ENCODE measurements at regions not wholly inside any gene's neighbourhood (a gene's known extent, or its start where the extent isn't known, plus 50 kb on each side); places are given as distances from the start of the nearest gene placed in this dataset.
A peak's percentile ranks its signal among the peaks of the same experiment; 100 is the strongest.

DNA sequence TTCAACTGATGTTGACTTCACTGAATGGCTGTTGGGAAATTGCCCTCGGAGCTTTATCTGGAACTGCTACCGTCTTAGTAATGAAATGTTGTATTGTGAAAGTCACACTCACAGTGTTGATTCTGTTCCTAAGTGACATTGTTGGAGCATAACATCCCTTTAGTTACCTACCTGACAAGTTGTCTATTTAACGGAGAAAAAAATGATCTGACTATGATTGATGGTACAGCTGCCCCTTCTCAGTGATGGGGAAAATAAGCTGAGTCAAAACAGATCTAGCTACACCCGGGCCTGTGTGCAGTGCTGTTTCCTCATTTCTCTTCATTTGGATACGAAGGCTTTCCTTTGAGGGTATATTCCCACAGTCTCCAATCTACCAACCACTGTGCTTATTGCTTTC lies 472.3 kb upstream of the BRINP3 start:
- H3K9ac ChIP-seq (ENCODE audit: insufficient read depth, low read depth, low read length), result no peak overlapping the region
- H3K4me2 ChIP-seq (ENCODE audit: low read depth, low read length), result no peak overlapping the region
- no peaks in the 10 kb centered on the region for H3K4me1 ChIP-seq (ENCODE audit: insufficient read depth, low read length)
- no TSS peak for BruUV-seq (replicated peaks)
- WGBS (ENCODE audit: low lambda C conversion rate), result 0% methylated on average over 5 of the region's 5 CpGs
- ATAC-seq (no peak), FAIRE-seq (no peak), DNase-seq (ENCODE audit: low spot score) (peak; percentile 2)
- TF ChIP-seq ATF7-NPFF (CRISPR knock-in tag; IDR thresholded peaks at IDR 0.05; ENCODE audit: low read depth) (no peak), ZNF841 (CRISPR knock-in tag; IDR thresholded peaks at IDR 0.05; ENCODE audit: borderline replicate concordance) (no peak), ZKSCAN5 (CRISPR knock-in tag; IDR thresholded peaks at IDR 0.05) (no peak), HDAC6 (IDR thresholded peaks at IDR 0.05; ENCODE audit: low read depth, low read length) (no peak), ZNF326 (CRISPR knock-in tag; IDR thresholded peaks at IDR 0.05; ENCODE audit: borderline replicate concordance) (no peak), ZNF788 (CRISPR knock-in tag; IDR thresholded peaks at IDR 0.05; ENCODE audit: borderline replicate concordance) (no peak), ZBTB21 (CRISPR knock-in tag; IDR thresholded peaks at IDR 0.05) (no peak), WIZ (CRISPR knock-in tag; IDR thresholded peaks at IDR 0.05) (no peak), MED13 (CRISPR knock-in tag; IDR thresholded peaks at IDR 0.05) (no peak), CBX2 (IDR thresholded peaks at IDR 0.05; ENCODE audit: low read depth, low read length) (no peak), CBX2 (CRISPR knock-in tag; IDR thresholded peaks at IDR 0.05; ENCODE audit: low read depth) (no peak)
- TF ChIP-seq, protein P1, sequence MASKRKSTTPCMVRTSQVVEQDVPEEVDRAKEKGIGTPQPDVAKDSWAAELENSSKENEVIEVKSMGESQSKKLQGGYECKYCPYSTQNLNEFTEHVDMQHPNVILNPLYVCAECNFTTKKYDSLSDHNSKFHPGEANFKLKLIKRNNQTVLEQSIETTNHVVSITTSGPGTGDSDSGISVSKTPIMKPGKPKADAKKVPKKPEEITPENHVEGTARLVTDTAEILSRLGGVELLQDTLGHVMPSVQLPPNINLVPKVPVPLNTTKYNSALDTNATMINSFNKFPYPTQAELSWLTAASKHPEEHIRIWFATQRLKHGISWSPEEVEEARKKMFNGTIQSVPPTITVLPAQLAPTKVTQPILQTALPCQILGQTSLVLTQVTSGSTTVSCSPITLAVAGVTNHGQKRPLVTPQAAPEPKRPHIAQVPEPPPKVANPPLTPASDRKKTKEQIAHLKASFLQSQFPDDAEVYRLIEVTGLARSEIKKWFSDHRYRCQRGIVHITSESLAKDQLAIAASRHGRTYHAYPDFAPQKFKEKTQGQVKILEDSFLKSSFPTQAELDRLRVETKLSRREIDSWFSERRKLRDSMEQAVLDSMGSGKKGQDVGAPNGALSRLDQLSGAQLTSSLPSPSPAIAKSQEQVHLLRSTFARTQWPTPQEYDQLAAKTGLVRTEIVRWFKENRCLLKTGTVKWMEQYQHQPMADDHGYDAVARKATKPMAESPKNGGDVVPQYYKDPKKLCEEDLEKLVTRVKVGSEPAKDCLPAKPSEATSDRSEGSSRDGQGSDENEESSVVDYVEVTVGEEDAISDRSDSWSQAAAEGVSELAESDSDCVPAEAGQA (IDR thresholded peaks at IDR 0.05; ENCODE audit: low read depth), result no peak
- TF ChIP-seq, protein P1 (CRISPR knock-in tag; IDR thresholded peaks at IDR 0.05; ENCODE audit: borderline replicate concordance), result no peak
- TF ChIP-seq, protein P2, sequence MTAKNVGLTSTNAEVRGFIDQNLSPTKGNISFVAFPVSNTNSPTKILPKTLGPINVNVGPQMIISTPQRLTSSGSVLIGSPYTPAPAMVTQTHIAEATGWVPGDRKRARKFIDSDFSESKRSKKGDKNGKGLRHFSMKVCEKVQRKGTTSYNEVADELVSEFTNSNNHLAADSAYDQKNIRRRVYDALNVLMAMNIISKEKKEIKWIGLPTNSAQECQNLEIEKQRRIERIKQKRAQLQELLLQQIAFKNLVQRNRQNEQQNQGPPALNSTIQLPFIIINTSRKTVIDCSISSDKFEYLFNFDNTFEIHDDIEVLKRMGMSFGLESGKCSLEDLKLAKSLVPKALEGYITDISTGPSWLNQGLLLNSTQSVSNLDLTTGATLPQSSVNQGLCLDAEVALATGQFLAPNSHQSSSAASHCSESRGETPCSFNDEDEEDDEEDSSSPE (CRISPR knock-in tag; IDR thresholded peaks at IDR 0.05), result no peak
- POLR2A ChIA-PET, result no interaction called here
- CTCF ChIA-PET (ENCODE audit: low intra/inter-chr PET ratio, low total read pairs), result no interaction called here
- H4K20me1 ChIP-seq (ENCODE audit: insufficient read depth, low read length), result no peaks in the 10 kb centered on the region
- intact Hi-C loops (cut with micrococcal nuclease; ENCODE audit: unreplicated experiment) (no loop called here), in situ Hi-C loops (cut with HindIII; ENCODE audit: extremely low pct_ligation_motif_present, low pct_unique_long_range_greater_than_20kb) (no loop called here)
- no peak overlapping the region for H3K27ac ChIP-seq (ENCODE audit: extremely low read length, insufficient read depth, low read length)
- no peaks in the 10 kb centered on the region for H3K27me3 ChIP-seq (ENCODE audit: control insufficient read depth in 1 of 2, insufficient read depth in 2 of 2, low read length in 2 of 2)
- H3K4me3 ChIP-seq (replicated peaks in 1 of 3; ENCODE audit: insufficient read depth in 1 of 3, low read depth in 2 of 3, low read length in 3 of 3), result no peak overlapping the region
- H2AFZ ChIP-seq (ENCODE audit: low read length), result no peak overlapping the region
- H3K79me2 ChIP-seq (ENCODE audit: insufficient read depth, low read length), result no peaks in the 10 kb centered on the region
- H3K36me3 ChIP-seq (replicated peaks in 1 of 2; ENCODE audit: control insufficient read depth in 1 of 2, insufficient read depth in 2 of 2, low read length in 2 of 2), result no peaks in the 10 kb centered on the region
- H3K9me3 ChIP-seq (ENCODE audit: low read length), result no peaks in the 10 kb centered on the region

Measured in HepG2 (cell line).